HG03135 (cell line): ENCODE measurements at regions not wholly inside any gene's neighbourhood (a gene's known extent, or its start where the extent isn't known, plus 50 kb on each side); places are given as distances from the start of the nearest gene placed in this dataset.
"Not testable (repeated sequence)": the region's sequence is repeated elsewhere in the genome, so short reads cannot be mapped to it uniquely, and the experiment has no call there.

Experiments
- ATAC-seq: cut with Tn5 transposase; IDR thresholded peaks from one replicate; pipeline ENCODE4 v1.9.1; 2021; ENCODE audit warnings: mild to moderate bottlenecking, moderate library complexity; ENCODE audit not compliant: unreplicated experiment

DNA sequence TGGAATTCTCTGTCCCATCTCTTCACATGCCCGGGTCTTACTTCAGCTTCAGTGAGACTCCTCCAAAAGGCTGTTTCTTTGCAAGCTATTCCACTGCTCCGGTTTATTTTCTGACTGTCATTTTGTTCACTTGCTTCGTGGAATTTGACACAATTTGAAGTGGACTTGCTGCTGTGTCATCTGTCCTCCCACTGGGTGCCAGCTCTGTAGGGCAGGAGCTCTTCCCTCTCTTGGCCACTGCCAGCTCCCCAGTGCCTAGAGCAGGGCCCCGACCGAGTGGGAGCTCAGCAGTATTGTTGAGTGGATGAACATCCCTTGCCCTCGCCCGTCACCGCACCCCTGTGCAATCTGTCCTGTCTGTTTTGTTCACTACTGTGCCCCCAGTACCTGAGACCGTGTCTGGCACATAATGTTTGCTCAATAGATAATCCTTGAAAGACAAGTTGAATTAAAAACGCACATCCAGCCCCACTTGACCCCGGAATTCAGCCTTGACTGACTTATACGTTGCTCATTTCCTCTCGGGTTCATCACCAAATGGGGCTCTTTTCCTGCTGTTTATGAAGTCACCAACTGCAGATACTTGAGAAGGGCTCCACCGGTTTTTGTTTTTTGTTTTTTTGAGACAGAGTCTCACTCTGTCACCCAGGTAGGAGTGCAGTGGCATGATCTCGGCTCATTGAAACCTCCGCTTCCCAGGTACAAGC lies 170.3 kb upstream of the KCNG1 start:
- ATAC-seq, result no peak

DNA sequence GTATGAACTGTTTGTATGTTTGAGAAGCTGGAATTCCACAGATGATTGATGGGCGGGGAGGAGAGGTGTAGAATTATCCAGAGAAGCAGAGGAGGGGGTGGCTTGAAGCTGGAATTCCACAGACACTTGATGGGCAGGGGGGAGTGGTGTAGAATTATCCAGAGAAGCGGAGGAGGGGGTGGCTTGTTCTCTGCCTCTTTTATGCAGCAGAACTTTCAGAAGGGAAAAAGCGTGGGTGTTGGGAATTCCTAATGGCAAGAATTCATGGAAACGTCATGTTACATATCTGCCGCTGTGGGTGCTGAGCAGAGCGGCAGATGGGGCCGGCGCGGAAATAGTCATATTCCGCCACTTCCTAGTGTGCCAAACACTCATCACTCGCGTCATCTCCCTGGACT lies 167.9 kb upstream of the KCNG1 start:
- ATAC-seq, result no peak

DNA sequence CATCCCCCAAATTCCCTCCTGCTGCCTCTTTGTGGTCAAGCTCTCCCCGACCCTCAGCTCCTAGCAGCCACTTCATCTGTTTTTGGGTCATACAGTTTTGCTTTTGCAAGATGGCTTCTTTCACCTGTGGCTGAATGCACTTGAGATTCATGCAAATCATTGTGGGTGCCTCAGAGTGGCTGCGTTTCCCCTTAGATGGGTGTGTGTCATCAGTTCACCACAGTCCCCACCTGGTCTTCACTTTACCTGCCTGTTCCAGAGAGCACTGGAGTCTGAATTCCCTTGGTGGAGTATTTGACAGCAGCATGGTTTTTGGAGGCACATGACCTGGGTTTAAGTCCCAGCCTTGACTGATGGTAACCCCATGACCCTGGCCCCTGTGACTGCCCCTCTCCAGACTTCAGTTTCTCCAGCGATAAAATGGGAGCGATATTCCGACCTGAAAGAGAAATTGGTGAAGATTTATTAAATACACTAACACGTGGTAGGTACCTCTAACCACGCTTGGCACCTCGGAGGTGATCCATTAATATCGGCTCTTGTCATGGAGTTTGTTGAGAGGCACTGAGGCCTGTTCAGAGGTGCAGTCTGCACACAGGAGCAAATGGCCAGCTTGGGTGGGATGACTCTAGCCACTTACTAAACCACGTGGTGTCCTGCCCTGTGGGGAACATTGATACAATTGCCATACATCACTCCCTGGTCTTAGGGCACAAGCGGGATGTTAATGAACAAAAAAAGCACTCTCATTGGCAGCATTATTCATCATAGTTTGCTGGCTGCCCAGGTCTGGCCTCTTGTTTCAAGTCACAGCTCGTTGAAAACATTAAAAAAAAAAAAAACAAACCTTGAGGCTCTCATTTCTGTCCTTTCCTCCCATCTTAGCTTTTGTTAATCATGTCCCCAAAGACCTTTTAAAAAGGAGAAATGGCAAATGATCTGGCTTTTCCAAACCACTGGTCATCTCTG lies 167.2 kb upstream of the KCNG1 start:
- no peak for ATAC-seq

DNA sequence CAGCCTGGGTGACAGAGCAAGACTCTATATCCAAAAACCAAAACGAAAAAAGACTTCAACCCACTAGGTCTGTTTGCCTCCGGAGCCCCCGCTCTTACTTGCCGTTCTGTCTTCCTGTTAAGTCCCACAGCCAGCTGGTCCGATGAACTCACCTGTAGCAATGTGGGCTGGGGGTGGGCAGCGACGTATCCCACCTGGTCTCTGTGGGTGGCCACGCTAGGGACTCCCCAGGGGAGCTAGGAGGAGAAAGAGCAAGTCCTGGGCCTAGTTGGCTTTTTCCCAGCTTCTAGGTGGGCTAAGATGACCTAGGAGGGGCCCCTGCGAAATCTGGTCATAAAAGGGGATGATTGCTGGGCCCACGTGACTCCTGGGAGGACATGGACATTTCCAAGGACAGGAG lies 166.0 kb upstream of the KCNG1 start:
- ATAC-seq, result no peak

DNA sequence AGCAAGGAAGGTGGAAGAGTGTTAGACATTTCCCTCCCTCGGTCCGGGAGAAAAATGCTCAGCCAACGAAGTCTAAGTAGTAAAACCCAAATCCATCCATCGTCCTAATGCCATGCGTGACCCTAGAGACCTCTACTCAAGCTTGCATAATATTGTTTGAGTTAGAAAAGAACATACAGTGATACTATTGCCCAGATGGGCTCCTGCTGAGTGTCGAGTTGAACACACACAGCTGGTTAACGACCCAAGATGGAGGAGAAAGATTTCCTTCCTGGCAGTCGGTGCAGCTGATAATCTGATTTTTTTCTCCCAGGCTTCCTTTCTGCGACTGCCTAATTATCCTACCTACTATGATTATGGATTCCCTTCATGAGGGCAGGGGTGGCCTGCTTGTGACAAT lies 164.4 kb upstream of the KCNG1 start:
- no peak for ATAC-seq

DNA sequence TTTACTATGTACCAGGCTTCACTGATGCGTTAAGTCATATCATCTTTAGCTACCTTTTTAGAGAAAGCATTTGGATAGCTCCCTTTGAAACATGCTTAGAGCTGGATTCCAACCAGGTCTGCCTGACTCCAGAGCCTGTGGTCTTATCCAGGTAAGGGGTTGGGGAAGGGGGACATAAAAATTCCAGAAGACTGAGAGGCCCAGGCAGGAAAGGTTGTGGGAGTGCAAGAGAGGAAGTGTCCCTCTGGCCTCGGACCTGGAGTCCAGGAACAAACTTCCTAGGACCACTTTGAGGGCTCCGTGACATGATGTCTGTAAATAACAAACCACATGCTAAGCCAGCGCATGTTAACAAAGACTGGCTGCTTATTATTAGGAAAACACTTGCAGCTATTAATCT lies 163.0 kb upstream of the KCNG1 start:
- ATAC-seq, result no peak

DNA sequence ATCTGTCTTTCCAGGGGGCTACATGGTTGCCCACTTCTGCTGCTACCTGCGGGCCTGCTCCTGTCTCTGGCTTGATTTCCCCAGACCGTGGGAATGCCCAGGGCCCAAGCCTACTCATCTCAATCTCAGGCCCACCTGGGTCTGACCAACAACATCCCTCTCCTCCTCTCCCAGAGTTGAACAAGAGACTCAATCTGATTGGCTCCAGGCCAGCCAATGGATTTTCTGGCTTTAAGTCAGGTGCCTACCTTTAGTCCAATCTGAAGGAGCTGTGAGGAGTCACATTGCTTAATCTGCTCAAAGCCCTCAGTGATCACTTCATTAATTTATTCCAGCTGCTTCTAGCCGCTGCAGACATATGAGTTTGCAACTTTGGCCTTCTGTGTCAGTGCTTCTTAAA lies 162.4 kb upstream of the KCNG1 start:
- no peak for ATAC-seq

DNA sequence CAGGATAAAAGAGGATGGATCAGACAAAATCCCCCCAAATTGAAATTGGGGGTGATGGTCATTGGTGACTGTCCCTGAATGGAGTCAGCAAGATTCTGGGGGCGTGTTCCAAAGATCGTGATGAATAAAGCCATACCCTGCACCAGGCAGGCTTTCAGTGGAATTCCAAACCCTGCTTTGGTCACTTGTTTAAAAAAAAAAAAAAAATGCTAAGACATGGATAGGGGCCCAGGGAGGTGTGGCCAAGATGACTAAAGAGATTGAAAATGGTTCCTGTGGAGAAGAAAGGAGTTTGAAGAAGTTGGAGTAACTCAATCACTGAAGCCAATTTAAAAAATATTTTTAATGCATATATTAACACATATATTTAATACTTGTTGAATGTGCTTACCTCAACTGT lies 161.4 kb upstream of the KCNG1 start:
- ATAC-seq, result no peak

DNA sequence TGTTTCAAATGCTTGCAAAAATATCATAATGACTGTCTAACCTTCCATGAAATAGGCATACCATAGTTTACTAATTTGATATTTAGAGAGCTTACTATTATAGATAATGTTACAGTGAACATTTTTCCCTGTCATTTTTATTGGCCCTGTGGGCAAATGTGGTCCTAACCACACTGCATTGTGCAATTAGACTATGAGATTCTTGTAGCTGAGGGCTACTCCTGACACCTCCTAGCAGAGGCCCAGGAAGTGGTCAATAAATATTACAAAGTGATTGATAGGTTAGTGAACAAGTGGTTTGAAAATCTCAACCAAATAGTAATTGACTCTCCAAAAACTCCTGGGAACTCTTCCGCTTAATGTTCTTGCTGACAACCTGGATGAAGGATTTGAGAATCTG lies 160.5 kb upstream of the KCNG1 start:
- ATAC-seq, result no peak

DNA sequence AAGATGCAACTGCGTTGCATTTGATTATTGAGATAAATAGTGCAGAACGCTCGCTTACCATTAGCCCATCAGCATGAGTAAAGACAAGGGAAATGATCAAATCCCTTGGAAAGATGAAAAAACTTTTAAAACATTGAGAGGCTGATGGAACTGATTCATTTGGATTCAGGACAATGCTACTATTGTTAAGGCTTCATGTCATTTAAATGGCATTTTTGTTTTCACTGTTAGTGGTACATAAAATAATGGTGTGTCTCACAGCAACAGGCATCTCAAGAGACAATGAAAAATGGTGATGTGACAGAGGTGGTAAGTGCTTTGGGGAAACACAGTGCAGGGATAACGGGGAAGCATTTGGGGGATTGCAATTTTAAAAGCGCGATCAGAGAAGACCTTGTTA lies 159.7 kb upstream of the KCNG1 start:
- ATAC-seq, result no peak

DNA sequence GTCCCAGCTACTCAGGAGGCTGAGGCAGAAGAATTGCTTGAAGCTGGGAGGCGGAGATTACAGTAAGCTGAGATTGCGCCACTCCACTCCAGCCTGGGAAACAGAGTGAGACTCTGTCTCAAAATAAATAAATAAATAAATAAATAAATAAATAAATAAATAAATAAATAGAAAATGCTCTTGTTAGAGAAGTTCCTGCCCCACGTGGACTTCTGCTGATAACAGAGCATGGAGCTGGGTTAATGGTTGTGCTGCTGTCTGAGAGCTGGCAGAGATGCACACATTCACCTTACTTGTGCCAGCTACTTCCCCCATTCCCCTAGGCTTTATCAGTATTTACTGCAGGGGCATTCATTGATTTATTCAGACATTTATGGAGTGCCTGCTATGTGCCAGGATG lies 155.2 kb upstream of the KCNG1 start:
- no peak for ATAC-seq

DNA sequence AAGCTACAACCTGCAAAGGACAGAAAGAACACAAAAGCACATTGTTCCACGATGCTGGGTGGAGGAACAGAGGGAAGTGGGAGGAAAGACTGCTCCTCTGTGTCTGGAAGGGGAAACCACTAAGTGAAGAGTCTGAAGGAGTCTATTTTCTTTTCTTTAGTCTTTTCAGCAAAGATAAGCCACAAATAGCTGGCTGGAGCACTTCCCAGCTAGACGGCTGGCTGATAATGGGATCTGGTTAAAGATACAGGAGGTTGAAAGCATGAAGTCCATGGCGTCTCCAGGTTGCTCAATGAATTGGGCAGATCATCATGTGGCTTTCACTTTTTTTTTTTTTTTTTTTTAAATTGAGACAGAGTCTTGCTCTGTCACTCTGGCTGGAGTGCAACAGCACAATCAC lies 154.0 kb upstream of the KCNG1 start:
- no peak for ATAC-seq

DNA sequence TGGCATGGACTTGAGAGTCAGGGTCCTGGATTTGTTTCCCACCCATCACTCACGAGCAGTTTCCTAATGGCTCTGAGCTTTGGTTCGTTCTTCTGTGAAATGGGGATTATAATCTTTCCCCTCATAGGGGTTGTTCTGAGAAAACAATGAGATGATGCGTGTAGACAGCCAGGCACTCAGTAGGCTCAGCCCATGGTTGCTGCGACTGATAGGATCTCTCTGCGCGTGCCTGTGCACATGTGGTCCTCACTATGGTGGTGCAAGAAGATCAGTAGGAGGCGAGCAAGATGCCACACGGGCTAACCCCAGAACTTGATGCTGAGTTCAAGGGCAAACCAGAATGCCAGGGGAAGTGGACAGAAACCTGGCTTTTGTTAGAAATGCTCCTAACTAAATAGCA lies 153.5 kb upstream of the KCNG1 start:
- ATAC-seq, result no peak

DNA sequence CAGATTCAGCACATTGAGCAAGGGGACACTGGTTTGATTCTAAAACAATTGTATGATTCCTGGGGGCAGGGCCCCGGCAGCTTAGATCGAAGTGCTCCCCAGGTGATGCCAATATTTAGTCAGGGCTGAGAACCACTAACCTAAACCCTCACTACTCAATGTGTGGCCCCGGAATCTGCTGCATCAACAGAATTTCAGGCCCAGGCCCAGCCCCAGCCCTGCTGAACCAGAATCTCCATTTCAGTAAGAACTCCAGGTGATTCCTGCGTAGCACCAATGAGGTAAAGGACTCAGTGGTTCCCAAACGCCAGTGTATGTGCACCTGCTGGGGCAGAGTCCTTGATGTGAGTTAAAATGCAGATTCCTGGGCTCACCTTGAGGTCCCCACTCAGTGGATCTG lies 152.8 kb upstream of the KCNG1 start:
- no peak for ATAC-seq

DNA sequence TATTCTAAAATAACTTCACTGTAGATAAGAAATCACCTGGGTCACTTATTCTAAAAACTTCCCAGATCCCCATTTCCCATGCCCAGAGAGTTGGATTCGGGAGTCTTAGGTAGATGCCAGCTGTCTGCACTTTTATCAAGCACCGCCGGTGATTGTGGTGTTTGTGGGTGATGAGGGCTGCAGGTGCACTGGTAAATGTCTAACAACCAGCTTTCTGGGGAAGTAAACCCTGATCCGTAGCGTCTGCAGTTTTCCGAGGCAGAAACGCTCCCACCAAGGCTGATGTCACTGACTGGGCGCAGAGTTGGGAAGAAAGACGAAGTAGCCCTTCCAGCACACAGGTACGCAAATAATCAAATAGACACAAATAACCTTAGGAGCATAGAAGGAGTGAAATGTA lies 152.2 kb upstream of the KCNG1 start:
- no peak for ATAC-seq

DNA sequence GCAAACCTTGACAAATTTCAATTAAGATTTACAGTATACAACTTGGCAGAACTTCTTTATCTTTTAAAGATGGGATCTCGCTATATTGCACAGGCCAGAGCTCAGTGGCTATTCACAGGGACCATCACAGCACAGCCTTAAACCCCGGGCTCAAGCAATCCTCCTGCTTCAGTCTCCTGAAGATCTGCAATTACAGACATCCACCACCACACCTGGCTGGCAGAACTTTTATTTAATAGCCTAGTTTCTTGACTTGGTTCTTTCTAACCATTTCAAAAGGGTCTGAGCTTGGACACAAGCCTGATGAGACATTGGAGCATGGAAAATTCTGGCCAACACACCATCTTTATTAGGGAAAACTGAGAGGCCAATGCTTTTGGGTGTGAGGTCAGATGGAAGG lies 151.6 kb upstream of the KCNG1 start:
- ATAC-seq, result no peak

DNA sequence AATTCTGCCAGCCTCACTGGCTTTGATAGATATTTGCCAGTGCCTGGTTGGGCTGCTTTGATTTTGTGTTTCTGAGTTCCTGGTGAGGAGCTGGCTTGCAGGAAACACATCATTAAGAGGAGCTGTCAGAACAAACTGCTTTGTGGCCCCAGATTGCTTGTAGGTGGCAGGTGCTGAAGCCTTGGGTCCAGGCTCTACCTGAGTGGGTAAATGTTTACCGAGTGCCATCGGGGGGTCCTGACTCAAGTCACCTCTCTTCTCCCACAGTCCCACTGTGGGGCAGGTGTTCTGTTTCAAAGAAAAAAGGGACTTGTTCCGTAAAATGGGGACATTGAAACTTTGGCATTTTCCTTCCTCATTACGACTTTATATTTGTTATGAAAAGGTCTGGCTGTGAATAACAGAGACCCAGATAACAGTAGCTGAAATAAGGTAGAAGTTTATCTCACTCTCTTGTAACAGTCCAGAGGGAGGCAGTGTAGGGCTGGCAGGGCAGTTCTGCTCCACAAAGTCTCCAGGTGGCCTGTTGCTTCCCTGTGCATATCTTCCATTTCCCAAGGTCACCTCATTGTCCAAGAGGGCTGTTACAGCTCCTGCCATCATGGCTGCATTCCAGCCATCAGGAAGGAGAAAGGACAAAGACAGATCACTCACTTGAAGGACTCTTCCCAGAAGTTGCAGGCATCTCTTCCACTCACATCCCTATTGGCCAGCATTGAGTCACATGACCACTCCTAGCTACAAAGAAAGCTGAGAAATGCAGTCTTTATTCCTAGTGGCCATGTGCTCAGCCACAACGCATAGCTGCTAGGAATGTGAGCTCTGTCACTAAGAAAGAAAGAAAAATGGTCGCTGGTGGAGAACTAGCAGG lies 149.9 kb upstream of the KCNG1 start:
- ATAC-seq, result no peak

DNA sequence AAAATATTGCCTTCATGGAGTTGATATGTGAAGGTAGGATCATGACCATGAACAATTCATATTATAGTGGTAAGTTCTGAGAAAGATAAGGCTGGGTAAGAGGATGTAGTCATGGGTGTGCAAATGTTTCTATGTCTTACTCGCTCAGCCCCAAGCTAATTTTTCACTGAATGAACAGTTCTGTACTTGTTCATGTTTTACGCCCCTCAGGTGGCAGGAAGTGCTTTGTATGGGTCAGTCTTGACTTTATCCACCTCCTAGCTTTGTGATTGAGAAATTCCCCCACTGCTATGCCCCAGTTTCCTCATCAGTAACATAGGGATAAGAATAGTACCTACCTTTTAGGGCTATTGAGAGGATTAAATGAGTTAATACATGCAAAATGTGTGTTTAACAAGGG lies 148.2 kb upstream of the KCNG1 start:
- ATAC-seq, result no peak

DNA sequence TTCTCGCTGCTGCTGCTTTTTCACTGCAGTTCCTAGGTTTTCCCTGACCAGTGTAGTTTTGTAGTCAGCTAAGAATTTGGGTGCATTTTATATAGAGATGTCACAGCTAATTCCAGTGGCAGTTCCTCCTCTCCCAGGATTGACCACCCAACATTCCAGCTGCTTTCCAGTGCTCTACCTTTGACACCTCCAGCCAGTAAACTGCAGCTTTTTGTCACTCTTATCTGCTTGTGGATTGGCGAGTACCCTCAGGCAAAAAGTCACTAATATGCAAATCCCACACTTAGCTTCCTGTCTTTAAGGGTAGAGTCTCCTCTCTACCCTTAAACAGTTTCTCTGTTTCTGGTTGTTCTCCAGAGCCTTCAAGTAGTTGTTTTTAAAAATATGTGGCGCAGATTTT lies 146.9 kb upstream of the KCNG1 start:
- ATAC-seq, result no peak

DNA sequence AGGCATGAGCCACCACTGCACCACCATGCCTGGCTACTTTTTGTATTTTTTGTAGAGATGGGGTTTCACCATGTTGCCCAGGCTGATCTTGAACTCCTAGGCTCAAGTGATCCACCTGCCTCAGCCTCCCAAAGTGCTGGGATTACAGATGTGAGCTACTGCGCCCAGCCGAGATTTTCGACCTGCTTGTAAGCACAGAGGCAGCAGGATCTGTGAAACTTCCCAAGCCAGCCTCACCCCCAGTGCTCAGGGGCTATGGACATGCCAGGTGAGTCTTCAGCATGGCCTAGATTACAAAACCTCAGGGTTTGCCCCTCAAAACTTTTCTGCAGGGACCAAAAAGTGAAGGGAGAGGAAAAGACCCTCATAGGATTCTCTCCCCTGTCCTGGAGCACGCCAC lies 145.0 kb upstream of the KCNG1 start:
- not testable (repeated sequence) for ATAC-seq

DNA sequence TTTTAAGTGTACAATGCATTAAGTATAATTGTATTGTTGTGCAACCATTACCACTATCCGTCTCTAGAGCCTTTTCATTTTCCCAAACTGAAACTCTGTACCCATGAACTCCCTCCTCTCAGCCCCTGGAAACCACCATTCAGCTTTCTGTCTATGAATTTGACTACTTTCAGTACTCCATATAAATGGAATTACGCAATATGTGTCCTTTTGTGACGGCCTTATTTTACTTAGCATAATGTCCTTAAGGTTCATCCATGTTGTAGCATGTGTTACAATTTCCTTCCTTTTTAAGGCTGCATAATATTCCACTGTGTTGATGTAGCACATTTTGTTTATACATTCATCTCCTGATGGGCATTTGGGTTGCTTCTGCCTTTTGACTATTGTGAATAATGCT lies 143.6 kb upstream of the KCNG1 start:
- ATAC-seq, result no peak
